Astrocyte (in vitro differentiated cells and primary cell): ENCODE measurements at regions not wholly inside any gene's neighbourhood (a gene's known extent, or its start where the extent isn't known, plus 50 kb on each side); places are given as distances from the start of the nearest gene placed in this dataset.

Experiments
- DNase-seq: peaks from one replicate; pipeline ENCODE4 v3.0.0-alpha.2; 2010; ENCODE audit warnings: low read depth
- FAIRE-seq: peaks from 2 replicates; lab custom pipeline; 2011; peaks lifted over from hg19 to GRCh38; lab: Jason Lieb, UNC
- H2AFZ ChIP-seq: 2 replicates; pipeline ENCODE4 v1.6.0; 2012; ENCODE audit warnings: low read depth, low read length, inconsistent platforms
- H3K27ac ChIP-seq: 2 replicates; pipeline ENCODE4 v1.5.1; 2011; ENCODE audit warnings: low read depth, low read length, inconsistent platforms
- H3K27me3 ChIP-seq: 2 replicates; pipeline ENCODE4 v1.6.0; 2011; ENCODE audit warnings: low read length, inconsistent platforms; ENCODE audit not compliant: insufficient read depth
- H3K36me3 ChIP-seq: 2 replicates; pipeline ENCODE4 v1.5.1; 2011; ENCODE audit warnings: low read length, inconsistent platforms; ENCODE audit not compliant: insufficient read depth
- H3K4me1 ChIP-seq: 2 replicates; pipeline ENCODE4 v1.5.1; 2011; ENCODE audit warnings: low read length, inconsistent platforms; ENCODE audit not compliant: insufficient read depth
- H3K4me2 ChIP-seq: 2 replicates; pipeline ENCODE4 v1.6.0; 2012; ENCODE audit warnings: low read length, inconsistent platforms
- H3K4me3 ChIP-seq: 2 replicates; pipeline ENCODE4 v1.5.1; 2011; ENCODE audit warnings: low read depth, mild to moderate bottlenecking, low read length, inconsistent platforms; ENCODE audit not compliant: insufficient read depth
- H3K79me2 ChIP-seq: 2 replicates; pipeline ENCODE4 v1.6.0; 2012; ENCODE audit warnings: mild to moderate bottlenecking, low read length, inconsistent platforms; ENCODE audit not compliant: insufficient read depth
- H3K9ac ChIP-seq: 2 replicates; pipeline ENCODE4 v1.6.0; 2012; ENCODE audit warnings: mild to moderate bottlenecking, low read length, inconsistent platforms
- H3K9me3 ChIP-seq: 2 replicates; pipeline ENCODE4 v1.5.1; 2012; ENCODE audit warnings: low read depth, mild to moderate bottlenecking, low read length, inconsistent platforms; ENCODE audit not compliant: insufficient read depth
- H4K20me1 ChIP-seq: 2 replicates; pipeline ENCODE4 v1.6.0; 2012; ENCODE audit warnings: low read length, inconsistent platforms; ENCODE audit not compliant: insufficient read depth
- H3K27ac Mint-ChIP-seq: one replicate; pipeline ENCODE4 v1.8.0; 2021; ENCODE audit warnings: mild to moderate bottlenecking, mixed read lengths; ENCODE audit not compliant: unreplicated experiment
- H3K27me3 Mint-ChIP-seq: one replicate; pipeline ENCODE4 v1.8.0; 2021; ENCODE audit warnings: low read depth, mixed read lengths; ENCODE audit not compliant: unreplicated experiment
- H3K36me3 Mint-ChIP-seq: one replicate; pipeline ENCODE4 v1.8.0; 2021; ENCODE audit warnings: low read depth, mixed read lengths; ENCODE audit not compliant: unreplicated experiment
- H3K4me1 Mint-ChIP-seq: one replicate; pipeline ENCODE4 v1.8.0; 2021; ENCODE audit warnings: low read depth, mixed read lengths; ENCODE audit not compliant: unreplicated experiment
- H3K4me3 Mint-ChIP-seq: one replicate; pipeline ENCODE4 v1.8.0; 2021; ENCODE audit warnings: mild to moderate bottlenecking, moderate library complexity, mixed read lengths; ENCODE audit not compliant: unreplicated experiment
- H3K9me3 Mint-ChIP-seq: one replicate; pipeline ENCODE4 v1.8.0; 2021; ENCODE audit warnings: mild to moderate bottlenecking, mixed read lengths; ENCODE audit not compliant: unreplicated experiment
- EZH2 ChIP-seq: IDR thresholded peaks from 2 replicates; pipeline ENCODE4 v1.6.1; 2012; ENCODE audit warnings: mild to moderate bottlenecking, low read length, inconsistent platforms; ENCODE audit not compliant: insufficient read depth
- TF ChIP-seq, protein P1 (sequence below): IDR thresholded peaks from 2 replicates; pipeline ENCODE4 v1.5.1; 2011; ENCODE audit warnings: low read depth, mild to moderate bottlenecking, inconsistent platforms, low read length, moderate library complexity; ENCODE audit not compliant: insufficient read depth

- no peak overlapping the region for H3K27ac Mint-ChIP-seq
- no peaks in the 10 kb centered on the region for H3K9me3 ChIP-seq
- H3K36me3 ChIP-seq = no peaks in the 10 kb centered on the region
- no peaks in the 10 kb centered on the region for H3K4me1 ChIP-seq
- H3K27me3 Mint-ChIP-seq = no peaks in the 10 kb centered on the region
- H2AFZ ChIP-seq = no peak overlapping the region
- TF ChIP-seq EZH2 = no peak
- TF ChIP-seq, protein P1, sequence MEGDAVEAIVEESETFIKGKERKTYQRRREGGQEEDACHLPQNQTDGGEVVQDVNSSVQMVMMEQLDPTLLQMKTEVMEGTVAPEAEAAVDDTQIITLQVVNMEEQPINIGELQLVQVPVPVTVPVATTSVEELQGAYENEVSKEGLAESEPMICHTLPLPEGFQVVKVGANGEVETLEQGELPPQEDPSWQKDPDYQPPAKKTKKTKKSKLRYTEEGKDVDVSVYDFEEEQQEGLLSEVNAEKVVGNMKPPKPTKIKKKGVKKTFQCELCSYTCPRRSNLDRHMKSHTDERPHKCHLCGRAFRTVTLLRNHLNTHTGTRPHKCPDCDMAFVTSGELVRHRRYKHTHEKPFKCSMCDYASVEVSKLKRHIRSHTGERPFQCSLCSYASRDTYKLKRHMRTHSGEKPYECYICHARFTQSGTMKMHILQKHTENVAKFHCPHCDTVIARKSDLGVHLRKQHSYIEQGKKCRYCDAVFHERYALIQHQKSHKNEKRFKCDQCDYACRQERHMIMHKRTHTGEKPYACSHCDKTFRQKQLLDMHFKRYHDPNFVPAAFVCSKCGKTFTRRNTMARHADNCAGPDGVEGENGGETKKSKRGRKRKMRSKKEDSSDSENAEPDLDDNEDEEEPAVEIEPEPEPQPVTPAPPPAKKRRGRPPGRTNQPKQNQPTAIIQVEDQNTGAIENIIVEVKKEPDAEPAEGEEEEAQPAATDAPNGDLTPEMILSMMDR = no peak
- no peaks in the 10 kb centered on the region for H3K79me2 ChIP-seq
- DNase-seq = no peak
- peaks cover 17% of the 10 kb centered on the region for H3K4me1 Mint-ChIP-seq
- no peak overlapping the region for H3K4me3 ChIP-seq
- FAIRE-seq = no peak
- no peak overlapping the region for H3K9ac ChIP-seq
- H3K9me3 Mint-ChIP-seq = no peaks in the 10 kb centered on the region
- no peak overlapping the region for H3K4me2 ChIP-seq
- no peaks in the 10 kb centered on the region for H3K27me3 ChIP-seq
- no peaks in the 10 kb centered on the region for H4K20me1 ChIP-seq
- H3K4me3 Mint-ChIP-seq = no peak overlapping the region
- no peak overlapping the region for H3K27ac ChIP-seq
- no peaks in the 10 kb centered on the region for H3K36me3 Mint-ChIP-seq
These were observed 294.6 kb upstream of the STS start for GRCh38 chrX:6852869-6853268.

DNA sequence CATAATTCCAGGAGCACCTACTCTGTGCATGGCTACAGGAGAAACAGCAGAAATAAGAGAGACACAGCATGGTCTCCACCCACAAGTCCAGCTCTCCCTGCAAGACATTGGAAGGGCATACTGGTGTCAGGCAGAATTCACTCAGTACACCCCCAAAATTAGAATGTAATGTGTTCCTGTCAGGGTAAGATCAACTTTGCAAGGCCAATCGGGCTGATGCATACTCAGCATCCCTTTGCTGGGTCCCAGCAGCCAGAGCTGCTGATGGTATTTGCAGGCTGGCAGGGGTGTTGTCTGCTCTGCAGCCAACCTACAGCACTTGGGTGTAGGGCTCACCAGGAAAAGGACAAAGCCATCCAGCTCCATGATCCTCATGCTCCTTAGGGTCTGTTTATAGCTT lies 295.4 kb upstream of the STS start:
- Mint-ChIP-seq H3K27me3 (no peaks in the 10 kb centered on the region), H3K27ac (no peak overlapping the region), H3K9me3 (no peaks in the 10 kb centered on the region), H3K4me3 (no peak overlapping the region), H3K36me3 (no peaks in the 10 kb centered on the region), H3K4me1 (peaks cover 14% of the 10 kb centered on the region)
- H3K4me1 ChIP-seq = no peaks in the 10 kb centered on the region
- DNase-seq (no peak), FAIRE-seq (no peak)
- H3K27me3 ChIP-seq = no peaks in the 10 kb centered on the region
- no peaks in the 10 kb centered on the region for H3K9me3 ChIP-seq
- TF ChIP-seq, protein P1 = no peak
- TF ChIP-seq EZH2 = no peak
- H3K27ac ChIP-seq = no peak overlapping the region
- H3K36me3 ChIP-seq = no peaks in the 10 kb centered on the region
- H3K4me2 ChIP-seq = no peak overlapping the region
- no peaks in the 10 kb centered on the region for H3K79me2 ChIP-seq
- H3K9ac ChIP-seq = no peak overlapping the region
- H4K20me1 ChIP-seq = no peaks in the 10 kb centered on the region
- no peak overlapping the region for H2AFZ ChIP-seq
- no peak overlapping the region for H3K4me3 ChIP-seq

GRCh38 chrX:6851140-6851539 lies 296.4 kb upstream of the STS start:
- Mint-ChIP-seq H3K27ac (no peak overlapping the region), H3K4me1 (peaks cover 14% of the 10 kb centered on the region), H3K36me3 (no peaks in the 10 kb centered on the region), H3K27me3 (no peaks in the 10 kb centered on the region), H3K4me3 (no peak overlapping the region), H3K9me3 (no peaks in the 10 kb centered on the region)
- Histone ChIP-seq H3K4me1 (no peaks in the 10 kb centered on the region), H3K9ac (no peak overlapping the region), H2AFZ (no peak overlapping the region), H3K27me3 (no peaks in the 10 kb centered on the region), H3K4me3 (no peak overlapping the region), H3K27ac (no peak overlapping the region), H3K79me2 (no peaks in the 10 kb centered on the region), H3K9me3 (no peaks in the 10 kb centered on the region), H4K20me1 (no peaks in the 10 kb centered on the region), H3K36me3 (no peaks in the 10 kb centered on the region), H3K4me2 (no peak overlapping the region)
- DNase-seq (no peak), FAIRE-seq (no peak)
- TF ChIP-seq, protein P1 = no peak
- no peak for TF ChIP-seq EZH2
